ENCODE measurements at regions not wholly inside any gene's neighbourhood (a gene's known extent, or its start where the extent isn't known, plus 50 kb on each side); places are given as distances from the start of the nearest gene placed in this dataset.

GRCh38 chr16:88286301-88286923 lies 96.3 kb upstream of the ZNF469 start:
- in situ Hi-C loops (cut with MboI; ENCODE audit: low sequenced_read_pairs in 4 of 4) (no loop called here), intact Hi-C loops (cut with DNase I; ENCODE audit: low total_unique reads) (no loop called here)
- no peaks in the 10 kb centered on the region for H3K36me3 ChIP-seq
- no peak overlapping the region for H3K27ac ChIP-seq
- ATAC-seq (no peak), DNase-seq (no peak)
- peaks cover 11 to 33% (median 12%) of the 10 kb centered on the region in 3 donors for H3K27me3 ChIP-seq
- H3K9me3 ChIP-seq, result peaks cover 0 to 12% (median 0%) of the 10 kb centered on the region in 3 donors
- TF ChIP-seq POLR2A (IDR thresholded peaks at IDR 0.05), result no peak
- no peak for TF ChIP-seq CTCF (IDR thresholded peaks at IDR 0.05 in 4 of 5, conservative IDR thresholded peaks at IDR 0.05 in 1 of 5)
- H3K4me3 ChIP-seq, result no peak overlapping the region
- no peaks in the 10 kb centered on the region for H3K4me1 ChIP-seq

GRCh38 chr16:88287219-88287618 lies 95.5 kb upstream of the ZNF469 start:
- Histone ChIP-seq H3K4me1 (no peaks in the 10 kb centered on the region), H3K27ac (no peak overlapping the region), H3K4me3 (no peak overlapping the region), H3K9me3 (peaks cover 0 to 12% (median 0%) of the 10 kb centered on the region in 3 donors), H3K36me3 (no peaks in the 10 kb centered on the region), H3K27me3 (peaks cover 11 to 31% (median 12%) of the 10 kb centered on the region in 3 donors)
- intact Hi-C loops (cut with DNase I; ENCODE audit: low total_unique reads), result no loop called here
- in situ Hi-C loops (cut with MboI; ENCODE audit: low sequenced_read_pairs in 4 of 4), result no loop called here
- TF ChIP-seq CTCF (IDR thresholded peaks at IDR 0.05 in 4 of 5, conservative IDR thresholded peaks at IDR 0.05 in 1 of 5) (peak in 4 of 5 experiments; percentile 23 to 58 (median 36)), POLR2A (IDR thresholded peaks at IDR 0.05) (no peak)
- DNase-seq (no peak), ATAC-seq (no peak)

GRCh38 chr16:88288303-88288702 lies 94.5 kb upstream of the ZNF469 start:
- in situ Hi-C loops (cut with MboI; ENCODE audit: low sequenced_read_pairs in 4 of 4), result no loop called here
- no peak for DNase-seq

GRCh38 chr16:88289001-88289400 lies 93.8 kb upstream of the ZNF469 start:
- peaks cover 8 to 19% (median 11%) of the 10 kb centered on the region in 3 donors for H3K27me3 ChIP-seq
- in situ Hi-C loops (cut with MboI; ENCODE audit: low sequenced_read_pairs in 4 of 4) (no loop called here), intact Hi-C loops (cut with DNase I; ENCODE audit: low total_unique reads) (no loop called here)
- H3K4me3 ChIP-seq, result no peak overlapping the region
- no peaks in the 10 kb centered on the region for H3K36me3 ChIP-seq
- ATAC-seq (no peak), DNase-seq (no peak)
- no peaks in the 10 kb centered on the region for H3K4me1 ChIP-seq
- peaks cover 0 to 12% (median 0%) of the 10 kb centered on the region in 3 donors for H3K9me3 ChIP-seq
- no peak overlapping the region for H3K27ac ChIP-seq
- TF ChIP-seq POLR2A (IDR thresholded peaks at IDR 0.05) (no peak), CTCF (IDR thresholded peaks at IDR 0.05 in 4 of 5, conservative IDR thresholded peaks at IDR 0.05 in 1 of 5) (no peak)

More at GRCh38 chr16:88288303-88288702, 94.5 kb upstream of the ZNF469 start:
- ATAC-seq, result no peak
- H3K9me3 ChIP-seq, result peaks cover 0 to 12% (median 0%) of the 10 kb centered on the region in 3 donors
- no peaks in the 10 kb centered on the region for H3K4me1 ChIP-seq
- H3K27me3 ChIP-seq, result peaks cover 11 to 20% (median 11%) of the 10 kb centered on the region in 3 donors
- intact Hi-C loops (cut with DNase I; ENCODE audit: low total_unique reads), result no loop called here
- H3K27ac ChIP-seq, result no peak overlapping the region
- H3K4me3 ChIP-seq, result no peak overlapping the region
- TF ChIP-seq POLR2A (IDR thresholded peaks at IDR 0.05) (no peak), CTCF (IDR thresholded peaks at IDR 0.05 in 4 of 5, conservative IDR thresholded peaks at IDR 0.05 in 1 of 5) (no peak)
- no peaks in the 10 kb centered on the region for H3K36me3 ChIP-seq

All from gastrocnemius medialis (tissue), 4 donors.